ENCODE measurements at regions not wholly inside any gene's neighbourhood (a gene's known extent, or its start where the extent isn't known, plus 50 kb on each side); places are given as distances from the start of the nearest gene placed in this dataset.

- TF ChIP-seq CTCF (IDR thresholded peaks at IDR 0.05; ENCODE audit: low read depth, low read length, missing input control) (no peak), TAF1 (conservative IDR thresholded peaks at IDR 0.05) (no peak), SP1 (IDR thresholded peaks at IDR 0.05) (no peak), YY1 (IDR thresholded peaks at IDR 0.05) (no peak), GABPA (IDR thresholded peaks at IDR 0.05 in 1 of 2, conservative IDR thresholded peaks at IDR 0.05 in 1 of 2) (no peak), MAX (IDR thresholded peaks at IDR 0.05) (no peak), REST (IDR thresholded peaks at IDR 0.05) (no peak), RXRA (IDR thresholded peaks at IDR 0.05) (no peak), HNF4G (IDR thresholded peaks at IDR 0.05) (no peak), RAD21 (IDR thresholded peaks at IDR 0.05) (no peak), FOXA1 (IDR thresholded peaks at IDR 0.05) (no peak), EGR1 (IDR thresholded peaks at IDR 0.05; ENCODE audit: low read depth in 2 of 2) (no peak)
- TF ChIP-seq, protein P1, sequence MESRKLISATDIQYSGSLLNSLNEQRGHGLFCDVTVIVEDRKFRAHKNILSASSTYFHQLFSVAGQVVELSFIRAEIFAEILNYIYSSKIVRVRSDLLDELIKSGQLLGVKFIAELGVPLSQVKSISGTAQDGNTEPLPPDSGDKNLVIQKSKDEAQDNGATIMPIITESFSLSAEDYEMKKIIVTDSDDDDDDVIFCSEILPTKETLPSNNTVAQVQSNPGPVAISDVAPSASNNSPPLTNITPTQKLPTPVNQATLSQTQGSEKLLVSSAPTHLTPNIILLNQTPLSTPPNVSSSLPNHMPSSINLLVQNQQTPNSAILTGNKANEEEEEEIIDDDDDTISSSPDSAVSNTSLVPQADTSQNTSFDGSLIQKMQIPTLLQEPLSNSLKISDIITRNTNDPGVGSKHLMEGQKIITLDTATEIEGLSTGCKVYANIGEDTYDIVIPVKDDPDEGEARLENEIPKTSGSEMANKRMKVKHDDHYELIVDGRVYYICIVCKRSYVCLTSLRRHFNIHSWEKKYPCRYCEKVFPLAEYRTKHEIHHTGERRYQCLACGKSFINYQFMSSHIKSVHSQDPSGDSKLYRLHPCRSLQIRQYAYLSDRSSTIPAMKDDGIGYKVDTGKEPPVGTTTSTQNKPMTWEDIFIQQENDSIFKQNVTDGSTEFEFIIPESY (IDR thresholded peaks at IDR 0.05), result no peak
- TF ChIP-seq, protein P2, sequence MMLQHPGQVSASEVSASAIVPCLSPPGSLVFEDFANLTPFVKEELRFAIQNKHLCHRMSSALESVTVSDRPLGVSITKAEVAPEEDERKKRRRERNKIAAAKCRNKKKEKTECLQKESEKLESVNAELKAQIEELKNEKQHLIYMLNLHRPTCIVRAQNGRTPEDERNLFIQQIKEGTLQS (IDR thresholded peaks at IDR 0.05), result no peak
Observed at GRCh38 chr11:94675813-94676212, 92.3 kb upstream of the AMOTL1 start.
